Panc1 (cell line): ENCODE measurements at regions not wholly inside any gene's neighbourhood (a gene's known extent, or its start where the extent isn't known, plus 50 kb on each side); places are given as distances from the start of the nearest gene placed in this dataset.

Experiments
- ATAC-seq: fragments of 200-7000 bp; cut with Tn5 transposase; 2 replicates; pipeline ENCODE4 v1.9.1; 2020; ENCODE audit warnings: mild to moderate bottlenecking, moderate library complexity
- BruUV-seq: library from RNA; stranded (reverse); fragments of 400-500 nt; replicated peaks from 2 replicates; lab custom pipeline; 2021; lab: Mats Ljungman, UMichigan
- CTCF ChIA-PET: fragments of 300-600 bp; sonication (Branson Sonifier 250); formaldehyde crosslinking; loops from one replicate; lab custom pipeline; 2022; ENCODE audit warnings: antibody characterized with exemption; lab: Charles Lee
- POLR2A ChIA-PET: fragments of 300-600 bp; sonication (Branson Sonifier 250); formaldehyde crosslinking; loops from one replicate; lab custom pipeline; 2022; ENCODE audit warnings: antibody characterized with exemption; lab: Charles Lee
- DNase-seq: peaks from one replicate; pipeline ENCODE4 v3.0.0-alpha.2; 2010; ENCODE audit warnings: low read depth, low spot score
- H3K27ac ChIP-seq: 2 replicates; pipeline ENCODE4 v1.5.1; 2011; ENCODE audit warnings: mild to moderate bottlenecking, low read length, inconsistent platforms
- H3K27me3 ChIP-seq: fragments of 200-500 bp; sonication (Bioruptor generic); 2 replicates; pipeline ENCODE4 v1.6.0; 2014; ENCODE audit warnings: low read length, inconsistent platforms; ENCODE audit not compliant: control insufficient read depth, insufficient read depth
- H3K36me3 ChIP-seq: fragments of 200-500 bp; sonication (Bioruptor generic); 2 replicates; pipeline ENCODE4 v1.5.1; 2014; ENCODE audit warnings: inconsistent platforms, mild to moderate bottlenecking, low read length, moderate library complexity; ENCODE audit not compliant: control insufficient read depth, insufficient read depth
- H3K4me1 ChIP-seq: 2 replicates; pipeline ENCODE4 v1.5.1; 2011; ENCODE audit warnings: inconsistent platforms, mild to moderate bottlenecking, low read length, moderate library complexity; ENCODE audit not compliant: control insufficient read depth, insufficient read depth
- H3K4me3 ChIP-seq, 2 experiments: 2 replicates each; pipeline ENCODE4 v1.5.1; 2011 to 2012; ENCODE audit warnings: low read depth in 2 of 2, low read length in 2 of 2, mild to moderate bottlenecking in 2 of 2, inconsistent platforms in 1 of 2, moderate library complexity in 1 of 2
- H3K9me3 ChIP-seq: fragments of 200-500 bp; sonication (Bioruptor generic); 2 replicates; pipeline ENCODE4 v1.5.1; 2014; ENCODE audit warnings: low read depth, mild to moderate bottlenecking, inconsistent platforms, low read length, moderate library complexity; ENCODE audit not compliant: control insufficient read depth, insufficient read depth
- CTCF ChIP-seq: fragments of 450-650 bp; IDR thresholded peaks from 2 replicates; pipeline ENCODE4 v1.5.1; 2017; ENCODE audit warnings: mild to moderate bottlenecking
- POLR2AphosphoS5 ChIP-seq: IDR thresholded peaks from 2 replicates; pipeline ENCODE4 v1.6.1; 2012; ENCODE audit warnings: mild to moderate bottlenecking, low read depth, low read length, moderate library complexity
- REST ChIP-seq, 2 experiments: IDR thresholded peaks; 2 replicates each; pipeline ENCODE4 v1.6.1; 2011 to 2012; ENCODE audit warnings: low read depth in 2 of 2, control low read depth in 1 of 2, low read length in 1 of 2, mild to moderate bottlenecking in 1 of 2, moderate library complexity in 1 of 2; ENCODE audit not compliant: insufficient read depth in 1 of 2
- SIN3A ChIP-seq: IDR thresholded peaks from 2 replicates; pipeline ENCODE4 v1.6.1; 2012; ENCODE audit warnings: low read depth, mild to moderate bottlenecking, low read length, moderate library complexity, borderline replicate concordance; ENCODE audit not compliant: insufficient read depth
- TCF7L2 ChIP-seq: IDR thresholded peaks from 2 replicates; pipeline ENCODE4 v1.6.1; 2011; ENCODE audit warnings: mild to moderate bottlenecking, low read depth, low read length, inconsistent platforms
- in situ Hi-C: cut with HindIII; loops from 2 replicates; pipeline ENCODE4 v1.10.0; 2016; ENCODE audit warnings: low sequenced_read_pairs, low pct_unique_long_range_greater_than_20kb
- intact Hi-C: fragments of 100-400 bp; cut with micrococcal nuclease; formaldehyde crosslinking; loops from one replicate; pipeline ENCODE4 v1.10.0; 2022; ENCODE audit not compliant: unreplicated experiment

GRCh38 chrX:39518476-39519029 lies 579.2 kb downstream of the BCOR start:
- Histone ChIP-seq H3K4me3 (no peak overlapping the region), H3K27ac (no peak overlapping the region), H3K9me3 (no peaks in the 10 kb centered on the region), H3K4me1 (no peaks in the 10 kb centered on the region), H3K36me3 (no peaks in the 10 kb centered on the region), H3K27me3 (no peaks in the 10 kb centered on the region)
- in situ Hi-C loops: no loop called here
- intact Hi-C loops: no loop called here
- ATAC-seq (no peak), DNase-seq (no peak)
- ChIA-PET CTCF (no interaction called here), POLR2A (no interaction called here)
- TF ChIP-seq REST (IDR thresholded peaks at IDR 0.05; ENCODE audit: insufficient read depth in 1 of 2, low read depth in 2 of 2, low read length in 1 of 2): no peak
- TF ChIP-seq POLR2AphosphoS5: no peak
- TF ChIP-seq SIN3A: no peak
- no peak for TF ChIP-seq TCF7L2
- TF ChIP-seq CTCF: no peak
- BruUV-seq: no TSS peak

- Histone ChIP-seq H3K27me3 (no peaks in the 10 kb centered on the region), H3K9me3 (no peaks in the 10 kb centered on the region), H3K4me1 (no peaks in the 10 kb centered on the region), H3K27ac (no peak overlapping the region), H3K36me3 (no peaks in the 10 kb centered on the region), H3K4me3 (no peak overlapping the region)
- ATAC-seq (no peak), DNase-seq (no peak)
- no TSS peak for BruUV-seq
- in situ Hi-C loops: no loop called here
- intact Hi-C loops: no loop called here
- ChIA-PET CTCF (no interaction called here), POLR2A (no interaction called here)
- TF ChIP-seq CTCF: no peak
- TF ChIP-seq REST (IDR thresholded peaks at IDR 0.05; ENCODE audit: insufficient read depth in 1 of 2, low read depth in 2 of 2, low read length in 1 of 2): no peak
- no peak for TF ChIP-seq TCF7L2
- no peak for TF ChIP-seq SIN3A
- TF ChIP-seq POLR2AphosphoS5: no peak
Observed at GRCh38 chrX:39519030-39519488, 578.7 kb downstream of the BCOR start.
